SK-N-MC (cell line): ENCODE measurements at regions not wholly inside any gene's neighbourhood (a gene's known extent, or its start where the extent isn't known, plus 50 kb on each side); places are given as distances from the start of the nearest gene placed in this dataset.

Experiments used
- EZH2 ChIP-seq: fragments of 200-600 bp; sonication (generic); IDR thresholded peaks from one replicate; pipeline ENCODE4 v1.6.1; 2017; ENCODE audit warnings: antibody characterized with exemption
- POLR2AphosphoS5 ChIP-seq: IDR thresholded peaks from 2 replicates; pipeline ENCODE4 v1.6.1; 2012; ENCODE audit warnings: mild to moderate bottlenecking, low read depth, low read length, borderline replicate concordance

DNA sequence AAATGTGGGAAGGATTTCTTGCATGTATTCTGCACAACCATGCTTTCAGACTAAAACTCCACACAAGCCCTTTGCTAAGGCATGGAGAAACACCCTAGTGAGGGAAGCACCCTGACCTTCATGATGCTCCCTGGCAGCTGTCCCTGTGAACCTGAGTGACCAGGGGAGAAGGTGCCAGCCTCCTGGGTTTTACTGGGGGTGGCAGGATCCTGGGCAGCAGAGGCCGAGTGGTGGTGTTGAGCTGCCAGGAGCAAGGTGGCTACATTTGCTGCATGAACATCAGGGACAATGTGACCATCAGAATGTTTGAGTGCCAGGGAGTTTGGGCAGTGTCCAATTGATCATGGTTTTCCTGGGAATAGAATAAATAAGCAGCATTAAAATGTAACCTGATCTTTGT is 437.9 kb downstream of the TCERG1L start:
- TF ChIP-seq EZH2 (no peak), POLR2AphosphoS5 (no peak)
